Osteocyte (in vitro differentiated cells): ENCODE measurements at regions not wholly inside any gene's neighbourhood (a gene's known extent, or its start where the extent isn't known, plus 50 kb on each side); places are given as distances from the start of the nearest gene placed in this dataset.

Experiments used
- DNase-seq: peaks from one replicate; pipeline ENCODE4 v3.0.0; 2021; ENCODE audit warnings: mixed read lengths; ENCODE audit not compliant: unreplicated experiment; ENCODE audit errors: extremely low spot score
- H3K27ac Mint-ChIP-seq: one replicate; pipeline ENCODE4 v1.8.0; 2021; ENCODE audit warnings: mild to moderate bottlenecking, mixed read lengths; ENCODE audit not compliant: unreplicated experiment
- H3K27me3 Mint-ChIP-seq: one replicate; pipeline ENCODE4 v1.8.0; 2021; ENCODE audit warnings: mixed read lengths; ENCODE audit not compliant: unreplicated experiment
- H3K36me3 Mint-ChIP-seq: one replicate; pipeline ENCODE4 v1.8.0; 2021; ENCODE audit warnings: mixed read lengths; ENCODE audit not compliant: unreplicated experiment
- H3K4me1 Mint-ChIP-seq: one replicate; pipeline ENCODE4 v1.8.0; 2021; ENCODE audit warnings: mixed read lengths; ENCODE audit not compliant: unreplicated experiment
- H3K4me3 Mint-ChIP-seq: one replicate; pipeline ENCODE4 v1.8.0; 2021; ENCODE audit warnings: mild to moderate bottlenecking, moderate library complexity, mixed read lengths; ENCODE audit not compliant: unreplicated experiment
- H3K9me3 Mint-ChIP-seq: one replicate; pipeline ENCODE4 v1.8.0; 2021; ENCODE audit warnings: mixed read lengths; ENCODE audit not compliant: unreplicated experiment
- TF ChIP-seq, protein P1 (sequence below): fragments of 200-600 bp; sonication (generic); IDR thresholded peaks from 2 replicates; pipeline ENCODE4 v1.5.0; 2021; ENCODE audit warnings: antibody characterized with exemption, mild to moderate bottlenecking, moderate library complexity

DNA sequence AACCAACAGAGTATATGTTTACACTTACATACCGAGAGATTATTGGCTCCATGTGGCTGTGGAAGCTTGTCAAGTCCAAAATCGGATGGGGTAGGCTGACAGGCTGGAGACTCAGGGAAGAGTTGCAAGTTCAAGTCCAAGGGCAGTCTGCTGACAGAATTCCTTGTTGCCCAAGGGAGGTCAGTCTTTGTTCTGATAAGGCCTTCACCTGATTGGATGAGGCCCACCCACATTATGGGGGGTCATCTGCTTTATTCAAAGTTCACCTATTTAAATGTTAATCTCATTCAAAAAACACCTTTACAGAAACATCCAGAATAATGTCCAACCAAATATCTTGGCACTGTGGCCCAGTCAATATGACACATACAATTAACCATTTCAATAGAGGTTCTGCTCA, 452.4 kb downstream of the KLF12 start:
- TF ChIP-seq, protein P1, sequence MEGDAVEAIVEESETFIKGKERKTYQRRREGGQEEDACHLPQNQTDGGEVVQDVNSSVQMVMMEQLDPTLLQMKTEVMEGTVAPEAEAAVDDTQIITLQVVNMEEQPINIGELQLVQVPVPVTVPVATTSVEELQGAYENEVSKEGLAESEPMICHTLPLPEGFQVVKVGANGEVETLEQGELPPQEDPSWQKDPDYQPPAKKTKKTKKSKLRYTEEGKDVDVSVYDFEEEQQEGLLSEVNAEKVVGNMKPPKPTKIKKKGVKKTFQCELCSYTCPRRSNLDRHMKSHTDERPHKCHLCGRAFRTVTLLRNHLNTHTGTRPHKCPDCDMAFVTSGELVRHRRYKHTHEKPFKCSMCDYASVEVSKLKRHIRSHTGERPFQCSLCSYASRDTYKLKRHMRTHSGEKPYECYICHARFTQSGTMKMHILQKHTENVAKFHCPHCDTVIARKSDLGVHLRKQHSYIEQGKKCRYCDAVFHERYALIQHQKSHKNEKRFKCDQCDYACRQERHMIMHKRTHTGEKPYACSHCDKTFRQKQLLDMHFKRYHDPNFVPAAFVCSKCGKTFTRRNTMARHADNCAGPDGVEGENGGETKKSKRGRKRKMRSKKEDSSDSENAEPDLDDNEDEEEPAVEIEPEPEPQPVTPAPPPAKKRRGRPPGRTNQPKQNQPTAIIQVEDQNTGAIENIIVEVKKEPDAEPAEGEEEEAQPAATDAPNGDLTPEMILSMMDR: no peak
- no peak overlapping the region for H3K27ac Mint-ChIP-seq
- peaks cover 7% of the 10 kb centered on the region for H3K36me3 Mint-ChIP-seq
- no peak overlapping the region for H3K4me3 Mint-ChIP-seq
- H3K4me1 Mint-ChIP-seq: peaks cover 17% of the 10 kb centered on the region
- DNase-seq: no peak
- H3K9me3 Mint-ChIP-seq: peaks cover 8% of the 10 kb centered on the region
- no peaks in the 10 kb centered on the region for H3K27me3 Mint-ChIP-seq

DNA sequence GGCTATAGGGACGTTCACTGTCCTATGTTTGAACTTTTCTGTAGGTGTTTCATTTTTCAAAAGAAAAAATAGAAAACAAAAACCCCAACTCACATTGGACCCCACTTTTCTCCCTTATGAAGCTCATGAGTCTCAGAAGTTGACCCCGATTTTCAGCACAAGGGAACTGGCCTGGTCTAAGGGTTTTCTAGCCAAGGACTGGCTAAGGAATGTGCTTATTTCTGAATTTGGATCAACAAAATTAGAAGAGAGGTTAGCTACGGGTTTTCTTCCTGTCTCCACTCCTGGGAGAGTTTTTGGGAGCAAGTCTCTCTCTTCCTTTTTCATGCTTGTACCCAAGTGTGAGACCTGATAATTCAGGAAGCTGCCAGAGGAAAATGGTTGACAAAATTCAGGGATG, 453.2 kb downstream of the KLF12 start:
- peaks cover 19% of the 10 kb centered on the region for H3K4me1 Mint-ChIP-seq
- no peak for DNase-seq
- H3K36me3 Mint-ChIP-seq: peaks cover 7% of the 10 kb centered on the region
- no peak overlapping the region for H3K4me3 Mint-ChIP-seq
- TF ChIP-seq, protein P1: no peak
- peaks cover 8% of the 10 kb centered on the region for H3K9me3 Mint-ChIP-seq
- no peaks in the 10 kb centered on the region for H3K27me3 Mint-ChIP-seq
- H3K27ac Mint-ChIP-seq: no peak overlapping the region

DNA sequence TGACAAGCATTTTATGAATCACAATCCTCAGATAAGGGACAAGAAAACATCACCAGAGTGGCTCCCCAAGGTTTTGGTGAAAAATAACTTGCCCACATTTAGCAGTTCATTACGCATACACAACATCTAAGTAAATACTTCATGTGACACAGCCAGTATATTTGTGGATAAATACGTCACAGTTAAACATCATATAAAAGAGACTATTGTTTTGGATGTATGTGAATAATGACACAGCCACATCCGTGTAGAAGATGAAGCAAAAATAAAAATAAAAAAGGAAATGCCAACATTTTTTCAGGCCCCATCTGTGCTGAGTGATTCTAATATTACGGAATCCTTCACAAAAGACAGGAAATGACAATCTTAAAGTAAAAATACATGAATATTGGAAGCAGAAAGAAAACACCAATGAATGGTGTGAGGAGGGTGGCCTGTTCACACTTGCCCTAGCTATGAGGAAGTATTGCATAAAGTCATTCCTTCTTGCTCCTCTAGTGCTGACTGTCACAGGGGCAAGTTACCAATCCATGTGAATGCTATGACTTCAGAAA, 457.1 kb downstream of the KLF12 start:
- H3K4me3 Mint-ChIP-seq: no peak overlapping the region
- no peaks in the 10 kb centered on the region for H3K27me3 Mint-ChIP-seq
- peaks cover 16% of the 10 kb centered on the region for H3K4me1 Mint-ChIP-seq
- TF ChIP-seq, protein P1: no peak
- peak overlapping the region; percentile 56 for H3K27ac Mint-ChIP-seq
- H3K9me3 Mint-ChIP-seq: no peaks in the 10 kb centered on the region
- no peak for DNase-seq
- H3K36me3 Mint-ChIP-seq: peaks cover 7% of the 10 kb centered on the region

DNA sequence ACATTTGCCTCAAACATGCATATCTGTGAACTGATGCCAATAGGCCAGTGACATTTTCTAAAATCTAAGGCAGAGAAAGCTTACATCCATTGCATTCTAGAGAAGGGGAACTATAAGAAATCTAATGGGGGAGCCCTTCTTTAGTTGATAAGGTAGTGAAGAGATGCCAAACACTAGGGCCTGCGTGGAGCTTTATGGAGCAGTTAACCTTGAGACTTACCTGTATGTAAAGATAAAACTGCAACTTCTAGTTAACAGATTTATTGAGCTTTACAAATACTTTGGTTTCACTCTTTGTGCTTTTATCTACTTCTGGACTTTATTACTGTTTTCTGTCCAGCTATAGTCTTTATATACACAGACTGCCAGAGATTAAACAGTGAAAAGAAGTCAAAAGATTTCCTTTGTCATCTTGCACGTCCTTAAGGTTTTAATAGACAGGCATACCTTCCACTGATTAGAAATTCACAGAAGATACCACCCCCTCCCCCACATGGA, 457.6 kb downstream of the KLF12 start:
- peaks cover 16% of the 10 kb centered on the region for H3K4me1 Mint-ChIP-seq
- peak overlapping the region; percentile 56 for H3K27ac Mint-ChIP-seq
- no peak for DNase-seq
- no peak overlapping the region for H3K4me3 Mint-ChIP-seq
- no peaks in the 10 kb centered on the region for H3K9me3 Mint-ChIP-seq
- no peaks in the 10 kb centered on the region for H3K27me3 Mint-ChIP-seq
- H3K36me3 Mint-ChIP-seq: peaks cover 5% of the 10 kb centered on the region
- TF ChIP-seq, protein P1: no peak

DNA sequence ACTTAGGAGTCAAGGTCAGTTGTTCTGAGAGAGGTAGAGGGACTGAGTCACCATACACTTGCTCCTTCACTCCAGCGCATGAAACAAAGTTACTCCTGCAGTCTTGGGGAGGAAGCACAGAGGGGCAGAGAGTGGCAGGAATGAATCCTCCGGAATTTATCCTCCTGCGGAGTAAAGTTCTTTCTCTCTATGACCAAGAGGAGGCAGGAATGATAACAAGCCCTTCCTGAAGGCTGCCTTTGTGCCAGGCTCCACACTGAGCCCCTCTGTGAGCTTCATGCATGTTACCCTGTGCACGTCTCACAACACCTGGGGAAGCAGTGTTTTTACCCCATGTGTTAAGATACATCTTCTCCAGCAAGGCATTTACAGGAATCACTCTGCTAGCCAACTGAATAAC, 458.4 kb downstream of the KLF12 start:
- no peak for DNase-seq
- no peaks in the 10 kb centered on the region for H3K9me3 Mint-ChIP-seq
- H3K4me1 Mint-ChIP-seq: peaks cover 16% of the 10 kb centered on the region
- no peak overlapping the region for H3K4me3 Mint-ChIP-seq
- H3K27ac Mint-ChIP-seq: no peak overlapping the region
- H3K27me3 Mint-ChIP-seq: no peaks in the 10 kb centered on the region
- peaks cover 2% of the 10 kb centered on the region for H3K36me3 Mint-ChIP-seq
- TF ChIP-seq, protein P1: no peak
